HG03354 (cell line): ENCODE measurements at regions not wholly inside any gene's neighbourhood (a gene's known extent, or its start where the extent isn't known, plus 50 kb on each side); places are given as distances from the start of the nearest gene placed in this dataset.
"Not testable (repeated sequence)": the region's sequence is repeated elsewhere in the genome, so short reads cannot be mapped to it uniquely, and the experiment has no call there.

ENCODE experiments used
- ATAC-seq: cut with Tn5 transposase; IDR thresholded peaks from one replicate; pipeline ENCODE4 v1.9.1; 2021; ENCODE audit warnings: mild to moderate bottlenecking; ENCODE audit not compliant: unreplicated experiment, poor library complexity, severe bottlenecking

- no peak for ATAC-seq
Measured at GRCh38 chr2:12010779-12011178, 264.3 kb downstream of the LPIN1 start.

- no peak for ATAC-seq
Measured at GRCh38 chr2:12014088-12014960, 267.9 kb downstream of the LPIN1 start.

- ATAC-seq: no peak
Measured at GRCh38 chr2:12017499-12018157, 271.2 kb downstream of the LPIN1 start.

GRCh38 chr2:12018726-12019125 is 272.3 kb downstream of the LPIN1 start:
- not testable (repeated sequence) for ATAC-seq

- ATAC-seq: no peak
Measured at GRCh38 chr2:12020833-12021469, 274.5 kb downstream of the LPIN1 start.

- ATAC-seq: not testable (repeated sequence)
Measured at GRCh38 chr2:12024197-12024907, 277.9 kb downstream of the LPIN1 start.

GRCh38 chr2:12027136-12027535 is 280.7 kb downstream of the LPIN1 start:
- ATAC-seq: no peak

- ATAC-seq: peak; percentile 25
Measured at GRCh38 chr2:12031866-12032265, 285.4 kb downstream of the LPIN1 start.

- peak; percentile 89 for ATAC-seq
Measured at GRCh38 chr2:12032398-12032797, 286.0 kb downstream of the LPIN1 start.

GRCh38 chr2:12032975-12033374 is 286.5 kb downstream of the LPIN1 start:
- ATAC-seq: no peak

- ATAC-seq: no peak
Measured at GRCh38 chr2:12033494-12033893, 287.1 kb downstream of the LPIN1 start.

- no peak for ATAC-seq
Measured at GRCh38 chr2:12034382-12034781, 287.9 kb downstream of the LPIN1 start.

GRCh38 chr2:12035029-12035720 is 288.7 kb downstream of the LPIN1 start:
- ATAC-seq: no peak

GRCh38 chr2:12035956-12036639 is 289.7 kb downstream of the LPIN1 start:
- ATAC-seq: no peak

- ATAC-seq: no peak
Measured at GRCh38 chr2:12036640-12036983, 290.2 kb downstream of the LPIN1 start.

- no peak for ATAC-seq
Measured at GRCh38 chr2:12037301-12037700, 290.9 kb downstream of the LPIN1 start.

- no peak for ATAC-seq
Measured at GRCh38 chr2:12041236-12041635, 294.8 kb downstream of the LPIN1 start.

GRCh38 chr2:12043131-12043530 is 296.7 kb downstream of the LPIN1 start:
- ATAC-seq: no peak

- peak; percentile 65 for ATAC-seq
Measured at GRCh38 chr2:12044857-12045256, 298.4 kb downstream of the LPIN1 start.
